ENCODE measurements at regions not wholly inside any gene's neighbourhood (a gene's known extent, or its start where the extent isn't known, plus 50 kb on each side); places are given as distances from the start of the nearest gene placed in this dataset.

DNA sequence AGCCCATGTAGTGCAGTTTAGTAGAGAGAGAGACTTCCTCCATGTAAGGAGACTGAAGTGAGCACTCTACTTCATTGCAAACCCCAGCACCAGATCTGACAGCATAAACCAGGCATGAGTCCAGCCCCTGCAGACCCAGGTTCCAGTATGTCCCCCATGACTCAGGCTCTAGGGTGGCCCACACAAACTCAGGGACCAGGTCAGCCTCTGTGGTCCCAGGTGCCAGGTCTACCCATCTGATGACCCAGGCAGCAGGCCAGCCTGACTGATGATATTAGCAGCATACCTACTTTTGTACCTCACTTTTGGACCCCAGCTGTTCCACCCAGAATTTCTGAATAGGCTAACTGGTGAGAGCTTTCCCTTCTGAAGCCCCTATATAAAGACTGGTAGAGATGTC, 647.8 kb downstream of the ANXA1 start:
- Mint-ChIP-seq H3K27me3 (ENCODE audit: insufficient read depth) (no peaks in the 10 kb centered on the region), H3K4me1 (ENCODE audit: low read depth) (no peaks in the 10 kb centered on the region), H3K9me3 (peaks cover 26% of the 10 kb centered on the region), H3K36me3 (ENCODE audit: low read depth) (no peaks in the 10 kb centered on the region), H3K4me3 (no peak overlapping the region), H3K27ac (no peak overlapping the region)
- no peak for DNase-seq
- no peak for TF ChIP-seq CTCF (IDR thresholded peaks at IDR 0.05)

DNA sequence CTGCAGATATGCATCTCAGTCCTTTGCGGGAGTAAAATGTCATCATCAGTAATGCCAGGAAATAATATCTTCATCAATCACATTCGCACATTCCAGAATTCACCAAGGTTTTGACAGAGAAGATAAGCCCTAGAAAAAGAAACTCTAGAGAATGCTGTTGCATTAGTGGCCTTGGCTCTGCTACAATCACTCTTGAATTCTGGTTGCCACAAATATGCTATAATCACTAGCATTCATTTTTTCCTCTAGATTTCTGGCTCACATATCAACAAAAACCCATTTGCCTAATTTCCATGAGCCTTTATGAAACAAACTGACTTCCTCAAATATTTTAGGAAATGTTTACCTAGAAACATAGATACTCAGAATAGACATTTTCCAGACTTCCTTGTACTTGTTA, 653.4 kb downstream of the ANXA1 start:
- Mint-ChIP-seq H3K27me3 (ENCODE audit: insufficient read depth) (no peaks in the 10 kb centered on the region), H3K4me1 (ENCODE audit: low read depth) (no peaks in the 10 kb centered on the region), H3K36me3 (ENCODE audit: low read depth) (no peaks in the 10 kb centered on the region), H3K27ac (no peak overlapping the region), H3K9me3 (peaks cover 29% of the 10 kb centered on the region), H3K4me3 (no peak overlapping the region)
- DNase-seq = no peak
- TF ChIP-seq CTCF (IDR thresholded peaks at IDR 0.05) = no peak

- H3K9me3 Mint-ChIP-seq = peaks cover 25% of the 10 kb centered on the region
- H3K27ac Mint-ChIP-seq = no peak overlapping the region
- H3K4me3 Mint-ChIP-seq = no peak overlapping the region
- no peak for TF ChIP-seq CTCF (IDR thresholded peaks at IDR 0.05)
- H3K4me1 Mint-ChIP-seq (ENCODE audit: low read depth) = no peaks in the 10 kb centered on the region
- DNase-seq = no peak
- no peaks in the 10 kb centered on the region; the same call in 1 of the 2 replicates for H3K36me3 Mint-ChIP-seq (ENCODE audit: low read depth)
- H3K27me3 Mint-ChIP-seq (ENCODE audit: insufficient read depth) = no peaks in the 10 kb centered on the region
Observed at GRCh38 chr9:73805853-73806458, 654.3 kb downstream of the ANXA1 start.

DNA sequence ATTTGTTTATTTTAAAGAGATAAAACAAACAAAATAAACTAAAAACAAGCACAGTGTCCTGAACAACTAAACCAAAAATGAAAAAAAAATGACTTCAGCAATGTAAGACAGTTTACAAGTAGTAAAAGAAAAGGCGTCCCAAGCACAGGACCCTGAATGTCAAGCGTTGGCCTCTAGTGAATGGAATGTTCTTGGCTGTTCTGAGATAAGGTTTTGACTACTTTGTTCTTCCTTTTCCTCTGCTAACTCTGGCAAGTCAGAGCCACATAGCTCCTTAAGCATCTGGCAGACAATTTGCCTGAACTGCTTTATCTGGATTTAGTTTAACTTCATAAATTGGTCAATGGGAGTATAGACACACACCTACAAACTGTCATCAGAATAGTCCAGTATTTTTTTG, 655.2 kb downstream of the ANXA1 start:
- Mint-ChIP-seq H3K4me1 (ENCODE audit: low read depth) (no peaks in the 10 kb centered on the region), H3K36me3 (ENCODE audit: low read depth) (no peaks in the 10 kb centered on the region; the same call in 1 of the 2 replicates), H3K4me3 (no peak overlapping the region), H3K9me3 (peaks cover 20% of the 10 kb centered on the region), H3K27me3 (ENCODE audit: insufficient read depth) (no peaks in the 10 kb centered on the region), H3K27ac (no peak overlapping the region)
- no peak for DNase-seq
- TF ChIP-seq CTCF (IDR thresholded peaks at IDR 0.05) = no peak

DNA sequence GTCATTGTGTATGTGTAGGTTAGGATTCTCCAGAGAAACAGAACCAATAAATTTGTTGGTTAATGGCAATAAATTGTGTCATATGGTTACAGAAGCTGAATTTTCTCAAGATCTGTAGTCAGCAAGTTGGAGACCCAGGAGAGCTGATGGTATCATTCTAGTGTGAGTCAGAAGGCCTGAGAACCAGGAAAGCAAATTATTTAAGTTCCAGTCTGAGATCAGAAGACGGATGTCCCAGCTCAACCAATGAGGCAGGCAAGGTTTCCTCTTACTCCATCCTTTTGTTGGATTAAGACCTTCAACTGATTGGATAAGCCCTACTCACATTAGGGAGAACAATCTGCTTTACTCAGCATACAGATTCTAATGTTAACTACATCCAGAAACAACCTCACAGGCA, 656.3 kb downstream of the ANXA1 start:
- Mint-ChIP-seq H3K36me3 (ENCODE audit: low read depth) (no peaks in the 10 kb centered on the region; the same call in 1 of the 2 replicates), H3K9me3 (peaks cover 25% of the 10 kb centered on the region), H3K27me3 (ENCODE audit: insufficient read depth) (no peaks in the 10 kb centered on the region), H3K27ac (no peak overlapping the region), H3K4me3 (no peak overlapping the region), H3K4me1 (ENCODE audit: low read depth) (no peaks in the 10 kb centered on the region)
- no peak for TF ChIP-seq CTCF (IDR thresholded peaks at IDR 0.05)
- no peak for DNase-seq
